SU-DHL-6 (cell line): ENCODE measurements at regions not wholly inside any gene's neighbourhood (a gene's known extent, or its start where the extent isn't known, plus 50 kb on each side); places are given as distances from the start of the nearest gene placed in this dataset.

ENCODE experiments used
- H2AFZ ChIP-seq: fragments of 200-600 bp; sonication (generic); 2 replicates; pipeline ENCODE4 v1.6.1; 2014; ENCODE audit warnings: low read depth, mild to moderate bottlenecking, moderate library complexity, mixed read lengths, antibody characterized with exemption, low read length; ENCODE audit not compliant: severe bottlenecking
- H3F3A ChIP-seq: fragments of 200-600 bp; shearing (Covaris generic); 2 replicates; pipeline ENCODE4 v1.6.0; 2016; ENCODE audit warnings: antibody characterized with exemption, mild to moderate bottlenecking; ENCODE audit not compliant: insufficient read depth
- H3K27ac ChIP-seq: fragments of 200-600 bp; sonication (generic); 2 replicates; pipeline ENCODE4 v1.5.1; 2016; ENCODE audit warnings: low read depth, mild to moderate bottlenecking, low read length, moderate library complexity, mixed read lengths
- H3K27me3 ChIP-seq: fragments of 200-600 bp; sonication (generic), shearing (Covaris generic); 2 replicates; pipeline ENCODE4 v1.6.0; 2014; ENCODE audit warnings: mild to moderate bottlenecking, low read length
- H3K36me3 ChIP-seq: fragments of 200-600 bp; sonication (generic); 2 replicates; pipeline ENCODE4 v1.6.1; 2014; ENCODE audit warnings: mild to moderate bottlenecking, low read length, mixed read lengths
- H3K4me2 ChIP-seq: fragments of 300-600, 200-600 bp; shearing (Covaris generic), sonication (generic); 2 replicates; pipeline ENCODE4 v1.6.0; 2014; ENCODE audit warnings: low read length, low read depth, mild to moderate bottlenecking; ENCODE audit not compliant: poor library complexity, severe bottlenecking
- H3K4me3 ChIP-seq: fragments of 200-600 bp; sonication (generic); 2 replicates; pipeline ENCODE4 v1.5.1; 2014; ENCODE audit warnings: antibody characterized with exemption, low read length, mild to moderate bottlenecking, mixed read lengths; ENCODE audit not compliant: insufficient read depth, poor library complexity, severe bottlenecking
- H3K79me2 ChIP-seq: fragments of 200-600 bp; sonication (generic); 2 replicates; pipeline ENCODE4 v1.6.1; 2014; ENCODE audit warnings: mild to moderate bottlenecking, low read length, moderate library complexity; ENCODE audit not compliant: insufficient read depth
- H3K9ac ChIP-seq: fragments of 200-600 bp; sonication (generic); 2 replicates; pipeline ENCODE4 v1.7.0; 2014; ENCODE audit warnings: mild to moderate bottlenecking, low read length
- H3K9me2 ChIP-seq: fragments of 200-600 bp; sonication (generic); replicated peaks from 2 replicates; pipeline ENCODE4 v1.6.1; 2014; ENCODE audit warnings: low read length; ENCODE audit not compliant: insufficient read depth
- H3K9me3 ChIP-seq: fragments of 200-600 bp; sonication (generic); 2 replicates; pipeline ENCODE4 v1.6.1; 2014; ENCODE audit warnings: low read length, mixed read lengths; ENCODE audit not compliant: insufficient read depth
- H4K20me1 ChIP-seq: fragments of 200-600 bp; sonication (generic); 2 replicates; pipeline ENCODE4 v1.6.1; 2014; ENCODE audit warnings: low read depth, mild to moderate bottlenecking, antibody characterized with exemption, low read length, moderate library complexity, mixed read lengths
- EZH2phosphoT487 ChIP-seq: fragments of 200-600 bp; sonication (generic), shearing (Covaris generic); conservative IDR thresholded peaks from 2 replicates; pipeline ENCODE4 v1.6.1; 2018; ENCODE audit warnings: mild to moderate bottlenecking, antibody characterized with exemption, low read length, moderate library complexity, mixed read lengths
- TF ChIP-seq, protein P1 (sequence below): fragments of 200-600 bp; sonication (generic); IDR thresholded peaks from one replicate; pipeline ENCODE4 v1.5.1; 2017; ENCODE audit warnings: antibody characterized with exemption, mild to moderate bottlenecking, low read length, moderate library complexity; ENCODE audit not compliant: insufficient read depth, poor library complexity, severe bottlenecking

DNA sequence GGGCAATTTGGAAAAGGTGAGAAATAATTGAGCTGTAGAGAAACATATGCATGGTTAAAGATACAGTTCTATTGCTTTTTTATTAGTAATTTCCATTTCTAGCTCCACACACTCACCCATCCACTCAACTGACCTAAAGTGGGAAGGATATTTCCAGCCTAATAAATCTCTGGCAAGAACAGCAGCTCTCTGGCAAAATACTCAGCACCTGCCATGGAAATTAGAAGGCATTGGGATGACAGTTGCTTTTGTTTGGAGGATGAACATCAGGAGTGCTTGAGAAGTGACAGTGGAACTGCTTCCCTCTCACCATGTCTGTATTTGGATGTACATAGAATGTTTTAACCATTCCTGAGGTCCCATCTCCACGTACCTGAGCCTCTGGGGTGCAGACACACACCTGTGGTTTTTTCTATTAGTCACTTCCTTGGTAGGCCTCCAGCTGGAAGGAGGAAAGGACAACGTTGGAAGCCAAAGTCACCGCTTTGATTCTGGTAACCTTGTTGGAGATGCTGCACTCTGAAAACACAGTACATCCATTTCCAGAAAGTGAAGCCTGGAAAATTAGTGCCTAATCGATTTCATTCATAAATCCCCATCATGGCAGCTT, 62.3 kb upstream of the RUNX1 start:
- H2AFZ ChIP-seq: no peak overlapping the region
- no peak overlapping the region for H3K4me2 ChIP-seq
- no peak overlapping the region for H3K4me3 ChIP-seq
- TF ChIP-seq, protein P1, sequence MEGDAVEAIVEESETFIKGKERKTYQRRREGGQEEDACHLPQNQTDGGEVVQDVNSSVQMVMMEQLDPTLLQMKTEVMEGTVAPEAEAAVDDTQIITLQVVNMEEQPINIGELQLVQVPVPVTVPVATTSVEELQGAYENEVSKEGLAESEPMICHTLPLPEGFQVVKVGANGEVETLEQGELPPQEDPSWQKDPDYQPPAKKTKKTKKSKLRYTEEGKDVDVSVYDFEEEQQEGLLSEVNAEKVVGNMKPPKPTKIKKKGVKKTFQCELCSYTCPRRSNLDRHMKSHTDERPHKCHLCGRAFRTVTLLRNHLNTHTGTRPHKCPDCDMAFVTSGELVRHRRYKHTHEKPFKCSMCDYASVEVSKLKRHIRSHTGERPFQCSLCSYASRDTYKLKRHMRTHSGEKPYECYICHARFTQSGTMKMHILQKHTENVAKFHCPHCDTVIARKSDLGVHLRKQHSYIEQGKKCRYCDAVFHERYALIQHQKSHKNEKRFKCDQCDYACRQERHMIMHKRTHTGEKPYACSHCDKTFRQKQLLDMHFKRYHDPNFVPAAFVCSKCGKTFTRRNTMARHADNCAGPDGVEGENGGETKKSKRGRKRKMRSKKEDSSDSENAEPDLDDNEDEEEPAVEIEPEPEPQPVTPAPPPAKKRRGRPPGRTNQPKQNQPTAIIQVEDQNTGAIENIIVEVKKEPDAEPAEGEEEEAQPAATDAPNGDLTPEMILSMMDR: no peak
- TF ChIP-seq EZH2phosphoT487: no peak
- no peaks in the 10 kb centered on the region for H3K36me3 ChIP-seq
- no peak overlapping the region for H3K27ac ChIP-seq
- H3K9ac ChIP-seq: no peak overlapping the region
- no peaks in the 10 kb centered on the region for H4K20me1 ChIP-seq
- no peaks in the 10 kb centered on the region for H3K27me3 ChIP-seq
- no peaks in the 10 kb centered on the region for H3K9me3 ChIP-seq
- no peaks in the 10 kb centered on the region for H3F3A ChIP-seq
- no peaks in the 10 kb centered on the region for H3K79me2 ChIP-seq
- no peaks in the 10 kb centered on the region for H3K9me2 ChIP-seq

DNA sequence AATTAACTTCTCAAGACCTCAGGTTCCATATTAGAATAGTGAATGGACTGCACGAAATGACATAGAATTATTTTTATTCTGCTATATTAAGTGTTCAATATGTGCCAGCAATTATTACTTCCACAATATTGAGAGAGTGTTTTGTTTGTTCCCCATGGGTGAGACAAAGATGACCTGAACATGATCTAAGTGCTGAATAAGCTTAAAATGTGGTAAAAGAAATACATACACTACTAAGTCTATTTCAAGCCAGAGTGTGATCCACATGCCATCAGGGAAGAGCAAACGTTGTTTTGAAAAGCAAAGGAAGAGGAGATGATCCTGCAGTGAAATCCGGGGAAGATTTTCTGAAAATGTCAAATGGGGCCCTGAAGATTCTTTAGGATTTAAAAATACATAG, 59.8 kb upstream of the RUNX1 start:
- Histone ChIP-seq H3K9ac (no peak overlapping the region), H3K9me3 (no peaks in the 10 kb centered on the region), H4K20me1 (no peaks in the 10 kb centered on the region), H3K27me3 (no peaks in the 10 kb centered on the region), H3F3A (no peaks in the 10 kb centered on the region), H3K79me2 (no peaks in the 10 kb centered on the region), H2AFZ (no peak overlapping the region), H3K36me3 (no peaks in the 10 kb centered on the region), H3K4me2 (no peak overlapping the region), H3K9me2 (no peaks in the 10 kb centered on the region), H3K27ac (no peak overlapping the region), H3K4me3 (no peak overlapping the region)
- TF ChIP-seq, protein P1: no peak
- TF ChIP-seq EZH2phosphoT487: no peak

DNA sequence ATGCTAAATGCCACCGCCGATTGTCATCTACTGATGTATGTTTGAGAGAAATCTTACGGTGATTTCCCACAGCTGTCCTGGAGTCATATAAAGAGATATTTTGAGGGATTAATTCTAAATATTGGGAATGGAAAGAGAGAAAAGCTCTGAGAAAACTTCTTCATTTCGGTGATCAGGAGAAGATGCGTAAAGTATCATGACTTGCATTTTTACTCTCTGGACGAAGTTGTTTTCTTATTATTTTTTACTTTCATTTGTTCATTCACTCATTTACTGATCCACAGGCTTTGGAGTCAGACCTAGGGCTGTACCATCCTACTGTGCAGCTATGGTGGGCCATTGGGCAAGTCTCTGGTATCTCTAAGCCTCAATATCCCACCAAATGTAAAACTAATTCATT, 58.4 kb upstream of the RUNX1 start:
- Histone ChIP-seq H4K20me1 (no peaks in the 10 kb centered on the region), H3K27ac (no peak overlapping the region), H3K36me3 (no peaks in the 10 kb centered on the region), H3K4me3 (no peak overlapping the region), H2AFZ (no peak overlapping the region), H3K4me2 (no peak overlapping the region), H3K9me3 (no peaks in the 10 kb centered on the region), H3F3A (peaks cover 5% of the 10 kb centered on the region; the same call in 1 of the 2 replicates), H3K27me3 (no peaks in the 10 kb centered on the region), H3K79me2 (no peaks in the 10 kb centered on the region), H3K9ac (no peak overlapping the region), H3K9me2 (no peaks in the 10 kb centered on the region)
- TF ChIP-seq, protein P1: no peak
- no peak for TF ChIP-seq EZH2phosphoT487
